H9 (cell line): ENCODE measurements at regions not wholly inside any gene's neighbourhood (a gene's known extent, or its start where the extent isn't known, plus 50 kb on each side); places are given as distances from the start of the nearest gene placed in this dataset.

Experiments
- DNase-seq: peaks from one replicate; pipeline ENCODE4 v3.0.0-alpha.2; 2017
- H2AFZ ChIP-seq: one replicate; pipeline ENCODE4 v1.6.1; 2013; ENCODE audit warnings: mild to moderate bottlenecking, low read length, control low read depth, moderate library complexity
- H2AK5ac ChIP-seq: 2 replicates; pipeline ENCODE4 v1.6.1; 2013; ENCODE audit warnings: low read length, control low read depth, mixed read lengths; ENCODE audit not compliant: insufficient read length
- H2BK120ac ChIP-seq: one replicate; pipeline ENCODE4 v1.6.1; 2013; ENCODE audit warnings: low read depth, mild to moderate bottlenecking, low read length, control low read depth, inconsistent platforms; ENCODE audit not compliant: poor library complexity, severe bottlenecking
- H2BK12ac ChIP-seq: 2 replicates; pipeline ENCODE4 v1.6.1; 2013; ENCODE audit warnings: low read length, control low read depth, mixed read lengths, low read depth; ENCODE audit not compliant: insufficient read length
- H2BK15ac ChIP-seq: 2 replicates; pipeline ENCODE4 v1.6.1; 2013; ENCODE audit warnings: low read depth, low read length, control low read depth
- H2BK20ac ChIP-seq: one replicate; pipeline ENCODE4 v1.6.1; 2013; ENCODE audit warnings: low read depth, mild to moderate bottlenecking, low read length, control low read depth, inconsistent platforms; ENCODE audit not compliant: poor library complexity, severe bottlenecking
- H2BK5ac ChIP-seq: 2 replicates; pipeline ENCODE4 v1.6.1; 2013; ENCODE audit warnings: low read length, control low read depth, mixed read lengths; ENCODE audit not compliant: insufficient read length
- H3K14ac ChIP-seq: 2 replicates; pipeline ENCODE4 v1.6.1; 2013; ENCODE audit warnings: low read length, control low read depth; ENCODE audit not compliant: insufficient read depth
- H3K18ac ChIP-seq: 2 replicates; pipeline ENCODE4 v1.6.1; 2013; ENCODE audit warnings: low read depth, mild to moderate bottlenecking, mixed read lengths, low read length, control low read depth; ENCODE audit not compliant: insufficient read length
- H3K23ac ChIP-seq: 2 replicates; pipeline ENCODE4 v1.6.1; 2013; ENCODE audit warnings: low read length, control low read depth, mixed read lengths, low read depth; ENCODE audit not compliant: insufficient read length
- H3K23me2 ChIP-seq: 2 replicates; pipeline ENCODE4 v1.6.1; 2013; ENCODE audit warnings: low read depth, mild to moderate bottlenecking, mixed read lengths, low read length, control low read depth; ENCODE audit not compliant: insufficient read length, poor library complexity, severe bottlenecking
- H3K27ac ChIP-seq: 2 replicates; pipeline ENCODE4 v1.5.1; 2013; ENCODE audit warnings: low read length, control low read depth, mixed read lengths, low read depth; ENCODE audit not compliant: insufficient read length
- H3K27me3 ChIP-seq: 2 replicates; pipeline ENCODE4 v1.6.1; 2013; ENCODE audit warnings: low read length, control low read depth, inconsistent platforms; ENCODE audit not compliant: insufficient read depth
- H3K4ac ChIP-seq: 2 replicates; pipeline ENCODE4 v1.6.1; 2013; ENCODE audit warnings: low read depth, mild to moderate bottlenecking, control low read depth, inconsistent platforms, low read length, moderate library complexity
- H3K4me1 ChIP-seq: 2 replicates; pipeline ENCODE4 v1.6.1; 2013; ENCODE audit warnings: low read length, control low read depth, inconsistent platforms; ENCODE audit not compliant: insufficient read depth
- H3K4me2 ChIP-seq: 2 replicates; pipeline ENCODE4 v1.6.1; 2013; ENCODE audit warnings: low read length, control low read depth, mixed read lengths; ENCODE audit not compliant: insufficient read length, insufficient read depth
- H3K56ac ChIP-seq: 2 replicates; pipeline ENCODE4 v1.6.1; 2013; ENCODE audit warnings: low read depth, mild to moderate bottlenecking, mixed read lengths, low read length, control low read depth; ENCODE audit not compliant: insufficient read length
- H3K79me1 ChIP-seq: 2 replicates; pipeline ENCODE4 v1.6.1; 2013; ENCODE audit warnings: low read depth, mild to moderate bottlenecking, moderate library complexity, low read length, control low read depth, inconsistent platforms; ENCODE audit not compliant: insufficient read depth, poor library complexity, severe bottlenecking
- H3K79me2 ChIP-seq: 2 replicates; pipeline ENCODE4 v1.6.1; 2013; ENCODE audit warnings: low read length, control low read depth, inconsistent platforms; ENCODE audit not compliant: insufficient read depth
- H3K9ac ChIP-seq: 2 replicates; pipeline ENCODE4 v1.6.1; 2013; ENCODE audit warnings: low read length, control low read depth, mixed read lengths; ENCODE audit not compliant: insufficient read length; ENCODE audit errors: extremely low read depth
- H3K9me3 ChIP-seq: one replicate; pipeline ENCODE4 v1.6.1; 2013; ENCODE audit warnings: low read depth, low read length, inconsistent platforms; ENCODE audit not compliant: control insufficient read depth
- H3T11ph ChIP-seq: one replicate; pipeline ENCODE4 v1.6.1; 2013; ENCODE audit warnings: mild to moderate bottlenecking, low read length, control low read depth, inconsistent platforms
- H4K20me1 ChIP-seq: one replicate; pipeline ENCODE4 v1.6.1; 2013; ENCODE audit not compliant: control insufficient read depth, insufficient read length, insufficient read depth
- H4K5ac ChIP-seq: 2 replicates; pipeline ENCODE4 v1.6.1; 2013; ENCODE audit warnings: low read depth, mild to moderate bottlenecking, mixed read lengths, low read length, control low read depth; ENCODE audit not compliant: insufficient read length
- H4K8ac ChIP-seq: replicated peaks from 2 replicates; pipeline ENCODE4 v1.6.1; 2013; ENCODE audit warnings: low read length, control low read depth, mixed read lengths, low read depth; ENCODE audit not compliant: insufficient read length
- H4K91ac ChIP-seq: 2 replicates; pipeline ENCODE4 v1.6.1; 2013; ENCODE audit warnings: low read depth, mild to moderate bottlenecking, moderate library complexity, mixed read lengths, low read length, control low read depth; ENCODE audit not compliant: insufficient read length
- H3K27ac Mint-ChIP-seq, 3 experiments: 2 replicates in 2 of 3; 3 replicates in 1 of 3; pipeline ENCODE4 v1.8.0; 2020 to 2021; ENCODE audit warnings: mixed read lengths in 3 of 3, mild to moderate bottlenecking in 1 of 3, moderate library complexity in 1 of 3
- H3K27me3 Mint-ChIP-seq: 2 replicates; pipeline ENCODE4 v1.8.0; 2021; ENCODE audit warnings: low read depth, mild to moderate bottlenecking, moderate library complexity, mixed read lengths
- H3K36me3 Mint-ChIP-seq, 3 experiments: 2 replicates in 2 of 3; 3 replicates in 1 of 3; pipeline ENCODE4 v1.8.0; 2020 to 2021; ENCODE audit warnings: low read depth in 3 of 3, mixed read lengths in 3 of 3; ENCODE audit not compliant: insufficient read depth in 1 of 3
- H3K4me1 Mint-ChIP-seq, 2 experiments: 2 replicates each; pipeline ENCODE4 v1.8.0; 2020; ENCODE audit warnings: mixed read lengths in 2 of 2
- H3K4me3 Mint-ChIP-seq, 2 experiments: 2 replicates in 1 of 2; 3 replicates in 1 of 2; pipeline ENCODE4 v1.8.0; 2020 to 2021; ENCODE audit warnings: mild to moderate bottlenecking in 2 of 2, mixed read lengths in 2 of 2, moderate library complexity in 1 of 2
- H3K9me3 Mint-ChIP-seq, 2 experiments: 2 replicates in 1 of 2; 3 replicates in 1 of 2; pipeline ENCODE4 v1.8.0; 2020; ENCODE audit warnings: mild to moderate bottlenecking in 2 of 2, mixed read lengths in 2 of 2, moderate library complexity in 1 of 2
- CTCF ChIP-seq: fragments of 200-600 bp; sonication (generic); conservative IDR thresholded peaks from 3 replicates; pipeline ENCODE4 v1.8.0; 2021; ENCODE audit warnings: antibody characterized with exemption, mild to moderate bottlenecking
- WGBS: extraction: QIAGEN DNeasy Blood & Tissue Kit; methylation state at CpG from one replicate; pipeline ENCODE4 v1.1.7; 2013; ENCODE audit warnings: missing lambda C conversion rate, low lambda C conversion rate, mixed read lengths; ENCODE audit not compliant: insufficient read length; ENCODE audit errors: extremely low coverage; 5-methylcytosine and 5-hydroxymethylcytosine counted together

GRCh38 chr14:83734431-83734830, 1795.5 kb upstream of the FLRT2 start:
- H3K27me3 ChIP-seq, result no peaks in the 10 kb centered on the region
- no peak overlapping the region for H3K23ac ChIP-seq
- no CpG with 5 or more reads among the region's 7 CpGs for WGBS
- no peak overlapping the region for H2AFZ ChIP-seq
- no peak overlapping the region for H3K27ac ChIP-seq
- H3K27me3 Mint-ChIP-seq, result no peaks in the 10 kb centered on the region
- no peak overlapping the region for H4K91ac ChIP-seq
- H2BK12ac ChIP-seq, result no peak overlapping the region
- H3K79me2 ChIP-seq, result no peaks in the 10 kb centered on the region
- no peak overlapping the region for H3T11ph ChIP-seq
- no peak overlapping the region for H3K9ac ChIP-seq
- H3K4me3 Mint-ChIP-seq, result no peak overlapping the region
- no peak for TF ChIP-seq CTCF
- H3K79me1 ChIP-seq, result no peaks in the 10 kb centered on the region
- no peak overlapping the region for H3K14ac ChIP-seq
- H3K27ac Mint-ChIP-seq, result peak overlapping the region in 1 of 3 experiments; percentile 42; a peak in 1 of 7 replicates
- H2AK5ac ChIP-seq, result no peak overlapping the region
- peaks cover 6 to 13% of the 10 kb centered on the region in 2 experiments for H3K4me1 Mint-ChIP-seq
- no peak overlapping the region for H2BK20ac ChIP-seq
- H4K5ac ChIP-seq, result no peak overlapping the region
- no peak overlapping the region for H3K18ac ChIP-seq
- H2BK15ac ChIP-seq, result no peak overlapping the region
- H4K8ac ChIP-seq, result no peak overlapping the region
- H3K36me3 Mint-ChIP-seq, result peaks cover 10 to 18% (median 14%) of the 10 kb centered on the region in 3 experiments
- H3K9me3 Mint-ChIP-seq, result peaks cover 17 to 21% of the 10 kb centered on the region in 2 experiments
- H3K4me1 ChIP-seq, result no peaks in the 10 kb centered on the region
- no peak overlapping the region for H3K4me2 ChIP-seq
- H3K56ac ChIP-seq, result no peak overlapping the region
- no peak overlapping the region for H2BK120ac ChIP-seq
- DNase-seq, result no peak
- H2BK5ac ChIP-seq, result no peak overlapping the region
- H3K23me2 ChIP-seq, result no peaks in the 10 kb centered on the region
- no peaks in the 10 kb centered on the region for H4K20me1 ChIP-seq
- peaks cover 5% of the 10 kb centered on the region for H3K9me3 ChIP-seq
- no peak overlapping the region for H3K4ac ChIP-seq
